AG08396 (cell line): ENCODE measurements at regions not wholly inside any gene's neighbourhood (a gene's known extent, or its start where the extent isn't known, plus 50 kb on each side); places are given as distances from the start of the nearest gene placed in this dataset.

Experiments
- DNase-seq: peaks from one replicate; pipeline ENCODE4 v3.0.0; 2012; ENCODE audit warnings: low spot score, mixed read lengths

DNA sequence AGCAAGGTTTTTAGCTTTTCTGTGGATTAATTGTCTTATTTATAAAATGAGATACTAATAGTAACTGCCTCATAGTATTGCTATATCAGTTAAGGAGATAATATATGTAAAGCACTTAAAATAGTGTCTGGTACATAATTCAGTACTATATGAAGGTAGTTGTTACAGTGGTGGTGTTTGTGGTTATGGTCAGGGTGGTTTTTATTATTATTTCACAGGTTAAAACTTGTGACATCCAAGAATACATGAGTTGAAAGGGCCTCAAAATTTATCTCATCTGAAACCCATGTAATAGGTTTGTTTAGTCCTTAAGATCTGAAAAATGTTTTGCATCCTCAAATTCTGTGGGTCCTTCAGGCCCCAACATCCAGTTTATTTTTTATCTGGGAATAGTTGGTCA lies 369.5 kb upstream of the LRATD1 start:
- DNase-seq: no peak

DNA sequence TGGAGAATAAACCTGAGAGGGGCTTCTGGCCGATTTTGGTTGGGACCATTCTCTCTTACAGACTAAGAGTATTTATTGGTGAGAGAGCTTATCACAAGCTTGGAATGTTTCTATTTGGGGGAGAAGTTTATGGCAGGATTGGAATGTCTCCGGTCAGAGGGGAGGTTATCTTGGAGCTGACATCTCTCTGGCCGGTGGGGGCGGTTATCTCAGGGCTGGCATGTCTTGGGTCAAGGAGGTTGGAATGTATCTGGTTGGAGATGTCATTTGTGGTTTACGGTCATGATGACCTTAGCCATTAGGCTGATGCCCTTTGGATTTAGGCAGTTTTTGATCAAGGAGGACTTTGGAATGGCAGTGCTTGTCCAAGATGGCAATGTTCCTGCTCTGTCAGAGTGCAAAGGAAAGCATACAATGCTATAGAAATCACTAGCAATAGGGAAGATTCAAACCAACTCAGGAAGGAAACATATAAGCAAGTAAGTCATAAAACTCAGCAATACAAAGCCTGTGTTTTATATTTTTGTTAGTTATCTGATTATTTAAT lies 362.4 kb upstream of the LRATD1 start:
- DNase-seq: no peak

DNA sequence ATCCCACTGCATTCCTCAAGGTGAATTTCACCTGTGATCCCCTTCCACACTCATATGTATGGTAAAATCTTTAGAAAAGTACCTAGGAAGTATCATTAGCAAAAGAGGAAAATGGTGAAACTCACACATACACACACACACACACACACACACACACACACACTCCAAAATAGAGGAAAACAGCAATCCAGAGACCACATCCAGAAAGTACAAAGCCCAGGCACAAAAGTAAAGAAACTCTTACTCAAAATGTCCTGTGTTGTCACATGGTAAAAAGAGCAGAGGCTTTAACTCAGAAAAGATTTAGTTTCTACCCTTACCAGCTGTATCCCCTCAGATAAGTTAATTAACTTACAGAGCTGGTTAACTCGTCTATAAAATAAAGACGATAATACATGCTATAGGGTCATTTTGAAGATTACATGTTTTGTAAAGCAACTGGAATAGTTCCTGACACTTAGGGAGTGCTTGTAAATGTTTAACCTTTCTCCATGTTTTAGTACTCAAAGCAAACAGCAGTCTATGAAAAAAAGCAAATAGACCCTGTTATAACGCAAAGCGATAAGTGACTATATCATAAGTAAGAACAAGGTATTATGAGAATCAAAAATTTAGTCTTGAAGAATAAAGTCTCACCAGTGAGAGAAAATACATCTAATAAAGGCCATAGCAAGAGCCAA lies 360.0 kb upstream of the LRATD1 start:
- DNase-seq: no peak

DNA sequence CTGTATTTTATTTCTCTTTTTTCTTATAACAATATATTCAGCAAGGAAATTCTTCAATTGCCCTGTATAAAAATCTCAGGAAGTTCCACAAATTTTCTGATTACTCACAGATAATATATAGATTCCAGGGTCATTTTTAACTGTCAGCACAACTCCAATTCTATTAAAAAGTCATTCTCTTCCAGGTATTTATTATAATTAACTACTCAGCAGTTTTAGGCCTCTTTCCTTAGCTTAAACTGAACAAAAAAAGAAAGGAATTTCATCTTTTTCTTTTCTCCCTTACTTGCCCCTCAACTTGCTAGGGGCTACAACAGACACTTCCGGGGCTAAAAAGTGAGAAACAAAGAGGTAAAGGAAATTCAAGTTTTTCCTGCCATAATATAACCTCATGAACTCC lies 358.9 kb upstream of the LRATD1 start:
- DNase-seq: no peak

DNA sequence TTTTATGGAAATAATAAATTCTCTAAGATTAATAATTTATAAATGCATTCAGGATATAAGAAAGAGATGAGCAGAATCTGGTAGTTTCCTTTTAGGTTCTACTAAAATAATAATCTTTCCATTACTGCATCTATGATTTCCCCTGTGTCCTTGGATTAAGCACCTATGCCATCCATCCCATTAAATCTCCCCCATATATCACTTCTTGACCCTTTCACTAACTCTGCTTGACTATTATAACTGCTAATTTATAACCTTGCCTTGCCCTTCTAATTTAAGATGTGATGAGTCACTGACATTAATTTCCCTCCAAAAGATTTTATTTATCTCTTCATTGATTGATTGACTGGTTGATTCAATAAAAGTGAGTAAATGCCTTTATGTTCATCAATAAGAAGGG lies 348.3 kb upstream of the LRATD1 start:
- DNase-seq: no peak

DNA sequence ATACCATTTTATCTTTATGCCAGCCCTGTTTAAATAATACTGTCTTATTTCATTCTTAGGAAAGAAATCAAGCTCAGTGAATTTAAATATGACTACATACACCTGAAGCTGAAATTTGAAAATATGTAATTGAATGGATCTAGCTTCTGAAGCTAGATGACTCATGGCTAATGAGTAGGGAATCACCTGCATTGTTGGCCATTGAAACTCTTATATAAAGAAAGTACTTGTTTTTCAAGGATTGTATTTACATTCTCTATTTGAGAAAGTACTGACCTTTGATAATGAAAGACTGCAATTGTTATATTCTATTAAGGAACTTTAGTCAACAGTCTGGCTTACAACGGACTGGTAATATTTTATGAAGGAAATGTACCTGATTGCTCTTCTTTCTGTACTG lies 346.7 kb upstream of the LRATD1 start:
- no peak for DNase-seq

DNA sequence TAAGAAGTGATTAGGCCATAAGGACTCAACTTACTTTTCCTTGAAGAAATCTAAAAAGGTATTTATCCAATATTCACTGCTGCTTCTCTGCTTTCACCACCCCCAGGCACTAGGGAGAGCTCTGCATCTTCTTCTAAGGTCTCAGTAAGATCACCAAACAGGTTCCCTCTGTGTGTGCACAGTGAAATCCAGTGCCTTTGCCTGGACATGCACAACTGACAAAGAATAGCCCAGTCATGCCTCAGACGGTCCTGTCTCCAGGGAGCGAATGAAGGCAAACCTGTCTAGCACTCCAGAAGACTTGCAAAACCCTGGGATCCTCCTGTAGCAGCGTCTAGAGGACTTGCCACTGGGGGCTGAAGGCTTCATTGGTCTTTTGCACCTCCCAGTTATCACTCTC lies 344.5 kb upstream of the LRATD1 start:
- DNase-seq: no peak

DNA sequence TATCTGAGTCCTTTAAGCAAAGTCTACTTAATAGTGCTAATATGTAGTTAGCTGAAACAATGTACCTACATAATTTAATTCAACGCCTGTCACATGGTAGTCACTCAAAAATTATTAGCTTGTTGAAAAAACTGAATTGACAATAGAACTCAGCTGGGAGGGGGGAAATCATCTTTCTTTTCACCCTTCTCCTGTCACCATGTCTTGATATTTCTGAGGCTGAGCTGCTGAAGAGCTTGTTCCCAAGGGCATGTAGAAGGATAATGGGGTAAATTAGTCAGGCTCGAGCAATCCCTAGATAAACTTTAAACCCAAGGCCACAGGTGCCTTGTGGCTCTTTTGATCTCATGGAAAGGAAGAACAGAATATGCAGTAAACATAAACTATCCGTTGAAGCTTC lies 339.6 kb upstream of the LRATD1 start:
- no peak for DNase-seq

DNA sequence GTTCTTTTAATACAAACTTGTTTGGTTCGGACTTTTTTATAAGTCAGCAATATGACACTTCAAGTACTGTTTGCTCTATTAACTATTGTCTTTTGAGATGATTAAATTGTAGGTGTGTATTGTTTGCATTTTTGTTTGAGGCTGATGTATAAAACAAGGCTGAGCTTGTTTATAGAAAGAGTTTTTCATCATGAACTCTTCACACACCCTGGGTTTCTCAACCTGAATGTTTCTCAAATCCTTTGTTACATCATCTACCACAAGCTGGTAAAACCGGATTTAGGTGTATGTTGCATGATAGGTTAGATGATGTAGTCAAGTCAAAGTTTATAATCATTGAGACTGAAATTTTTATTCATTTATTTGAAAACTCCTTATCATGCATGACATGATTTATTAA lies 335.2 kb upstream of the LRATD1 start:
- DNase-seq: no peak

DNA sequence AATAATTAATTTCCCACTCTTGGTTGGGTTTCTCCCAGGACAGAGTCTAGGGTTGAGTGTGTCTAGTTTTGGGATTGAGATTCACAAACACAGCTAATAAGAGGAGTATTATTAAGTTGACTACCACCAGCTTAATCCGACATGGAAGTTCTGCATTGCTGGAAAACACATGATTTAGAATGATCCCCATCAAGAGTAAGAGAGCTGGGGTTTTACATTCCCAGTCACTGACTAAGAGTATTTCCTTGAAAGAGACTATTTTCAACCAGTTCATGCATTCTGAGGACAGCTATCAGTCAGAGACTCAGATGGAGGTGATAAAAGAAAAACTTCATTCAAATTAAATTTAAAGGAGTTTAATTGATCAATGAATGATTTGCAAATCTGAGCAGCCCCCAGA lies 334.6 kb upstream of the LRATD1 start:
- DNase-seq: no peak

DNA sequence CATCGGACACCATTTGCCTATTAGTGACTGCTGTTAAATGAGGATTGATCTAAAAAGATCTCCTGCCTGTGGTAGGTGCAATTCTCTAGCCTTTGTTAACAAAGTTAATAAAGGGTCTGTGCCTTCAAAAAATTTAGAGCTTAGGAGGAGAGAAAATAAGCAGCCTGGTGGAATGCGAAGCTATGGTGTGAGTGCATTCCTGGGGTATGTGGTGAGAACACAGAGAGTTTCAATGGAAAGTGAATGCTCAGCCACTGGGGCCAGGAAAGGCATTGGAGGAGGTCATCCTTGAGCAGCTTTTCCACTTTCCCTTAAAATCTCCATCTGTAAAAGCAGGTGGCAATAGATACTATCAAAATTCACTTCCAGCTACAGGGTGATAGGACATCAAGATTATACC lies 331.2 kb upstream of the LRATD1 start:
- no peak for DNase-seq

DNA sequence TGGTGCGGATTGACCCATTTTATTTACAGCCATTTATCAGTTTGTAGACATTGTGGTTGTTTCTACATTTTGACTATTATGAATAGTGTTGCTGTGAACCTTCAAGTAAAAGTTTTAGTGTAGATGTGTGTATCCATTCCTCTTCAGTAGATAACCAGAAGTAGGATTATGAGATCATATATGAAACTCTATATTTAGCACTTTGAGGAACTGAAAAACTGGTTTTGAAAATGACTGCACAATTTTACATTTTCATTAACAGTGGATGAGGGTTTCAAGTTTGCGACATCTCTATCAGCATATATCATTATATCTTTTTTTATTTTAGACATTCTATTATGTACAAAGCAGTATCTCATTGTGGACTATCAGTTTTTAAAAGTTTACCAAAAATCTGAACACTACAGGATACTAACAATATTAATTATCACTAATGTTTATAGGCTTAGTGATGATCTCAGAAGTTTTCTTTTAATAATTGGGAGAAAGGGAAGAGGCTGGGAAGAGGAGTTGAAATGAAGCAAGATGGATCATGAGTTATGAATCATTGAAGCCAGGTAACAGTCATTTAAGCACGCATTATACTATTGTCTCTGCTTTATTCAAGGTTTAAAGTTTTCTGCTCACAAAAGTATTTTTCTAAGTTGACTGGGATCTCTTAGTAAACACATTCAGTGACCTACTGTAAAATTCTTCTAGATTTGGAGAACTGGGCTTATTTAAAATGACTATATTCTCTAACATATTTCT lies 329.0 kb upstream of the LRATD1 start:
- no peak for DNase-seq

DNA sequence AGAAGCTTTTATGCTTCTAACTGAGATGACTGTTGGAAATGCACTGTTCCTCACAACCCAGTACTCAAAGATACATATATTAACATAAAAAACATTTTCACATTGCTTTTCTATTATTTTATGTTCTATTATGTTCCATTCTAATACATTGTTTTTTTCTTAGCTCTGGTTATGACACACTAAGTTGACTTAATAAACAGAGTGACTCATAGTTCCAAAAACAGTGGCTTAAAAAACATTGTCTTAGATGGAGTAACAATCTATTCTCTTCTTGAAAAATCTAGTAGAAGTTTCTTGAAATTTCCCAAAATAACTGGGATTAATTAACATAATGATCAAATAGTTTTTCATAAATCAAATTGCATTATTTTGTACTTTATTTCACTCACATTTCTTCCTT lies 328.2 kb upstream of the LRATD1 start:
- DNase-seq: no peak

DNA sequence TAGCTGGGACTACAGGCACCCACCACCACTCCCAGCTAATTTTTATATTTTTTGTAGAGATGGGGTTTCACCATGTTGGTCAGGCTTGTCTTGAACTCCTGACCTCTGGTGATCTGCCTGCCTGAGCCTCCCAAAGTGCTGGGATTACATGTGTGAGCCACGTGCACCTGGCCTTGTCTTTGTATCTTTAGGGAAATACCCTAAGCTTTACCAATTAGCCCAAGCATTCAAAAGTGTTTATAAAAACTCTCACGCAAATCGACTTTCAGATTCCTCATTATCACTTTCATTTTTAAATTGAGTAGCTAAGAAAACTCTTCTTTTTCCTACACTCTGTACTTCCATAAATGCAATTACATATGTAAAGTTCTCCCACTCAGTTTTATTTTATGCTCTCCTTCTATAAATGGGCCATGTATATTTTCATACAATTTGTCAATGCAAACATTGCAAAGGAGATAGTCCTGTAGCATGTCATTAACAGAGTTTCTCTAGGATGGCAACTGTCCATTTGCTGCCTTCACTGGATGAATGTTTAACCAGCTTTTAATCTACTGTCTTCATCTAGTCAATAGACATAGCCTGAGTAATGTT lies 326.2 kb upstream of the LRATD1 start:
- no peak for DNase-seq

DNA sequence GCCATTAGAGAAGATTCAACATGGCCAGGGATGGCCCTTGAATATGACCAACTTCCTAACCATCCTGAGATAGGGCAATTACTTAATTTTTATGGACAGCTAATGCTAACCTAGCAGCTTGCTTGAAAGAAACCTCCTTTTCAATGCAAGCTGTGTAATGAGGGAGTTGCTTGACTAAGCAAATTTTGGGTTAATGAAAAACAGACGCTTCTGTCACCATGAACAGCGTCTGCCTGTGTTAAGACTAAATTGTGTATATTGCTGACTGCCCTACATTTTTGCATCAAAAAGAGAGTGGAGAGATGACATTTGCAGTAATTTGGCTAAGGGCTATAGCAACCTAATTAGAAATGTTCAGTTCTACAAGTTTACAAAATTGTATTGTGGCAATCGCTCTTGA lies 319.2 kb upstream of the LRATD1 start:
- DNase-seq: no peak

DNA sequence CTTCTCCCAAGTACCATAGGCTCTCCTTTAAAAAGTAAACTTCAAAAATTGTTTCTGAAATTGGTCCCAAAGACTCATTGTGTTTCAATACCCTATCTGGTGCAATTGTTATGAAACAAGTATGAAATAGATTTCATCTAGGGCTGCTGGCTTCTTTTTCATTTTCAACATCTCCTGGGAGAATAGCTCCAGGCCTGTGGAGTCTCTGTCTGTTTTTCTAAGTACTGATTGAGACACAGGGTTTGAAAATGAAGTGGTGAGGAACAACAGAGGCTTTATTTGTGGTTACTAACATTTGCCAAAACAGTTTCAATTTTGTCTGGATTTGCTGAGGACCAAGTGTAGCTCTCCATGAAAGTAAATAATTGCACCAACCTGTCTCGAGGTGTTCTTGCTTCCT lies 315.9 kb upstream of the LRATD1 start:
- DNase-seq: no peak

DNA sequence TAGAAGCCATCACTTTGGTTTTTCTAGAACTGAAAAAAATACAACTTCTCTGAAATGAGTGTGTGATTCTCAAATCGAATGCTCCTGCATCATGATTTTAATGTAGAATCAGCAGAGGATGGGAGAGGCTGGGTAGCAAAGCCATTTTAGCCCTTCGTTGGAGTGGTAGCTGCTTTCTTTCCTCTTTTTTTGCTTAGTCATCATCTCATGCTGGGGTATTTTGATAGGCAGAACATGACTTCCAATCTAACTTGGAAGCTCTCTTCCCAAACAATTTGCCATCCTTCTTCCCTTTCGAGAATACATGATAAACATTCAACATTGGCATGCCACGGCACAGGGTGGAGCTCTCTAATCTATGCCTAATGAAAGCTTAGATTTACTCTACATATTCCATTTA lies 311.2 kb upstream of the LRATD1 start:
- DNase-seq: no peak

DNA sequence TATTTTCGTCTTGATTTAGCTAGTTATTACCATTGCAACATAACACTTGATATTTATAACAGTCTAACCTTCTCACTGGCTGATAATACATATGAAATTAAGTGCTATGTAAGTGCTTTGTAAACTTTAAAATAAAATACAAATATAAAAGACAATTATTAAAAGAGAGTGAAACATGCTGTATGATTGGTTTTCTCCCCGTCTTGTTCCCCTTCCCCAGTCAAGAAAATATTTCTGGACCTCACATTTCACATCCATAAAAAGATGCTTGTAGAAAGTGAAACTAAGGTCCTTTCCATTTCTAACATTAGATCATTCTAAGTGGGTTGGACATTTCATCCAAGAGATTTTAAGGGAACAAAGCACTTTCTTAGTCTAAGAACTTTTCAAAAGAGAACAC lies 310.2 kb upstream of the LRATD1 start:
- no peak for DNase-seq

DNA sequence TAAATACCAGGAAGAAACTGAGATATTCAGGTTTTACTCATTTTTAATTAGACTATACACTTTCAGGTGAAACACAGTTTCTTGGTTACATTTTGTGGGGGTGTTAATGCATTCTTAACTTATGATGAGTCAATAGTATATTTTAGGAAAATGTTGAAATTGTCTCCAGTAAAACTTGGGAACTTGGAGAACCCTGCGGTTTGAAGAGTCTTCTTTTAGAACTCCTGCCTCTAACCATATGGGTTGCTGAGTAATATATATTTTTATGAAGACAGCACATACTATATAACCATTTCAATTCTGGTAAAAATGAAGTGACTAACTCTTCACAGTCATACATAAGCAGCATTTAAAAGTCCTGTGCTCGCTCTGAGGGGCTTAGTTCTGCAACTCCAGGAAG lies 308.2 kb upstream of the LRATD1 start:
- no peak for DNase-seq

DNA sequence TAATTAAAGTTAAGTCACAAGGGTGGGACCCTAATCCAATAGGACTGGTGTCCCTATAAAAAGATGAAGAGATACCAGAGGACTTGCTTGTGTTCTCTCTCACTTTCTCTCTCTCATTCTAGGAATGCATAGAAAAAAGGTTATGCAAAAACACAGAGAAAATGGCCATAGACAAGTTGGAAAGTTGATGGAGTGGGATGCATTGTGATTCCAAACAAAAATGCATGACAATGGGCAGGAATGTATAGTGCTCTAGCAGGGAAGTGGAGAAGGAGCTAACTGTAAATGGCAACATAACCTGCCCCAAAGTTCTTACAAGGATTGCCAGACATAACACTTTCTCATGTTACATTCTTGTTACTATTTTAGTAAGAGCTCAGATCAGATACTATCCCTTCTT lies 301.6 kb upstream of the LRATD1 start:
- no peak for DNase-seq

DNA sequence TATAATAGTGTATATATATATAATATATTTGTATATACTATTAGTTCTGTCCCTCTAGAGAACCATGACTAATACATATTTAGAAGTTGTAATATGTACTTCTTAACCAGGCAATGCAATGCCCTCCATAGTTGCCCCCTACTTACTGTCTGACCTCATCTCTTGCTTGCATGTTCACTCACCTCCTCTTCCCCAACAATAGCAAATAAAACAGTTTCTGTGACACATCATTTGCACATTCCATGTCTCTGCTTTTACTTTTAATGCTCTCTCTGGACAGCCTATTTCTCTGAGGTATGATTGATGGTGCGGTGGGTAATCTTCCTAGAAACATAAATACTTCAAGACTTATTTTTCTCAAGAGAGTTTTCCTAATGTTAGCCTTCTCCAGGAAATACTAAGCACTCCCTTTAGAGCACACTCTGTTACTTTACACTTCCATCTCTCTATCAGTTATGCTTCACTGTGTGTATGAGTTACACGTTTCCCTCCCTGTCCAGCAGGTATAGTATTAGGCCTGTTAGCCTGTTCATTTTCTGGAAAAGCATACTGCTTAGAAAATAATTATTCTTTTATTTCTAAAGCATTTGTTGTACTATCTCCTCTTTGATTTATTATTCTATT lies 295.6 kb upstream of the LRATD1 start:
- DNase-seq: no peak

DNA sequence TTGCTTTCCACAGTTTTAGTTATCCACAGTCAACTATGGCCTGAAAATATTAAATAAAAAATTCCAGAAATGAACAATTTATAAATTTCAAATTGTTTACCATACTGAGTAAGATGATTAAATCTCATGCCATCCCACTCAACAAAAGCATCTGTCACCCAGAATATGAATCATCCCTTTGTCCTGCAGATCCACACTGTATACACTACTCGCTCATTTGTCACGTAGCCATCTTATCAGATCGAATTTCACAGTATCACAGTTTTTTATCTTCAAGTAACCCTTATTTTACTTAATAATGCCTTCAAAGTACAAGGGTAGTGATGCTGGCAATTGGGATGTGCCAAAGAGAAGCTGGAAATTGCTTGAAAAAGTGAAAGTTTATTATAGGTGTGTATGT lies 291.8 kb upstream of the LRATD1 start:
- DNase-seq: no peak

DNA sequence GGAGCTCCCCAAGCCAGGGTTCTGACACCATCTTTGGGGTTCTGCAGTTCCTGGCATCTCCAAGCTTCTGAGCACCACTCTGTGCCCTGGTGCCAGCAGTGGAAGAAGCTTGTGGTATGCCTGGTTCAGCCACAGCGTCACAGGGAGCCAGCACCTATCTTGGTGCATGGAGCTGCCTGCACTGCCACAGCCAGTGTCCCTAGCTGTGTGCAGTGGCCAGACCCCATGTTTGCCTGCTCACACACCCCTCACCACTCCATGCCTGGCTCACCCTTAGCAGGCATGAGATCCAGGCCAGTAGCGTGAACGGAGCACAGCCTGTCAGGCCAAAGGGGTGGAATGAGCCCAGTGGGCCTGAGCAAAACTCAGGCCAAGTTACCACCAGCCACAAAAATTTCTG lies 290.2 kb upstream of the LRATD1 start:
- DNase-seq: no peak
